ENCODE measurements at regions not wholly inside any gene's neighbourhood (a gene's known extent, or its start where the extent isn't known, plus 50 kb on each side); places are given as distances from the start of the nearest gene placed in this dataset.

DNA sequence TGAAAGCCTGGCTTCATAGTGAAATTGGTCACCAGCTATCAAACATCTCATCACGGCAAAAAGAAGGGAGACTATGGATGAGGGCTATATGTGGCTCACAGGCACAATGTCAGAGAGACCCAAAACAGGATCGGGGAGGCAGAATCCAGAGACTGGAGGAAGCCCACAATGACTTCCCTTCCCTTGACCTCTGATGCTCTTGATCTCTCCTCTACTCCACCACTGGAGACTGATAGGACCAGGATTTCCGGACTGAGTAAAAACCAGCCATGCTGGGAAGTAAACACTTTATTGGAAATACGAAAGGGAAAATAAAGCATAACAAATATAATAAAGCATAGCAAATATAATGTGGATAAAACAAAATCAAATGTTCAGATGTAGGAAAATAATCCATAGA lies 597.3 kb downstream of the UTRN start:
- TF ChIP-seq, protein P1, sequence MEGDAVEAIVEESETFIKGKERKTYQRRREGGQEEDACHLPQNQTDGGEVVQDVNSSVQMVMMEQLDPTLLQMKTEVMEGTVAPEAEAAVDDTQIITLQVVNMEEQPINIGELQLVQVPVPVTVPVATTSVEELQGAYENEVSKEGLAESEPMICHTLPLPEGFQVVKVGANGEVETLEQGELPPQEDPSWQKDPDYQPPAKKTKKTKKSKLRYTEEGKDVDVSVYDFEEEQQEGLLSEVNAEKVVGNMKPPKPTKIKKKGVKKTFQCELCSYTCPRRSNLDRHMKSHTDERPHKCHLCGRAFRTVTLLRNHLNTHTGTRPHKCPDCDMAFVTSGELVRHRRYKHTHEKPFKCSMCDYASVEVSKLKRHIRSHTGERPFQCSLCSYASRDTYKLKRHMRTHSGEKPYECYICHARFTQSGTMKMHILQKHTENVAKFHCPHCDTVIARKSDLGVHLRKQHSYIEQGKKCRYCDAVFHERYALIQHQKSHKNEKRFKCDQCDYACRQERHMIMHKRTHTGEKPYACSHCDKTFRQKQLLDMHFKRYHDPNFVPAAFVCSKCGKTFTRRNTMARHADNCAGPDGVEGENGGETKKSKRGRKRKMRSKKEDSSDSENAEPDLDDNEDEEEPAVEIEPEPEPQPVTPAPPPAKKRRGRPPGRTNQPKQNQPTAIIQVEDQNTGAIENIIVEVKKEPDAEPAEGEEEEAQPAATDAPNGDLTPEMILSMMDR (IDR thresholded peaks at IDR 0.05; ENCODE audit: unreplicated experiment) = no peak
- H3K4me1 Mint-ChIP-seq = peaks cover 19% of the 10 kb centered on the region
- no peaks in the 10 kb centered on the region for H3K27me3 Mint-ChIP-seq (ENCODE audit: low read depth)

DNA sequence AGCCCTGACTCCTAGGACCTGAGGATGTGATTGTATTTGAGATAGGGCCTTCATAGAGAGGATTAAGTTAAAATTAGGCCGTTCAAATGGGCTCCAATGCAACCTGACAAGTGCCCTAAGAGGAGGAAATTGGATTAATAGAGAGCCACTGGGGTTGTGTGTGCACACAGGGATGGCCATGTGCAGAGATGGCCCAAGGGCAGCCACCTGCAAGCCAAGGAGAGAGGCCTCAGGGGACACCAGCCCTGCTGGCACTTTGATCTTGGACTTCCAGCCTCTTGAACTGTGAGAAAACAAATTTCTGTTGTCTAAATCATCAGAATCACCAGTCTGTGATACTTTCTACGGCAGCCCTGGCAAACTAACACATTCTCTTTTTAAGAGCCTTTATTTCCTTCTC lies 598.8 kb downstream of the UTRN start:
- no peaks in the 10 kb centered on the region for H3K27me3 Mint-ChIP-seq (ENCODE audit: low read depth)
- H3K27ac Mint-ChIP-seq = no peak overlapping the region
- TF ChIP-seq, protein P1 (IDR thresholded peaks at IDR 0.05; ENCODE audit: unreplicated experiment) = no peak

More for the DNA sequence above, 597.3 kb downstream of the UTRN start:
- H3K9me3 Mint-ChIP-seq = no peaks in the 10 kb centered on the region
- no peaks in the 10 kb centered on the region for H3K36me3 Mint-ChIP-seq
- H3K27ac Mint-ChIP-seq = no peak overlapping the region
- H3K4me3 Mint-ChIP-seq = no peak overlapping the region
- DNase-seq (ENCODE audit: low spot score in 2 of 2, unreplicated experiment in 2 of 2) = no peak

DNA sequence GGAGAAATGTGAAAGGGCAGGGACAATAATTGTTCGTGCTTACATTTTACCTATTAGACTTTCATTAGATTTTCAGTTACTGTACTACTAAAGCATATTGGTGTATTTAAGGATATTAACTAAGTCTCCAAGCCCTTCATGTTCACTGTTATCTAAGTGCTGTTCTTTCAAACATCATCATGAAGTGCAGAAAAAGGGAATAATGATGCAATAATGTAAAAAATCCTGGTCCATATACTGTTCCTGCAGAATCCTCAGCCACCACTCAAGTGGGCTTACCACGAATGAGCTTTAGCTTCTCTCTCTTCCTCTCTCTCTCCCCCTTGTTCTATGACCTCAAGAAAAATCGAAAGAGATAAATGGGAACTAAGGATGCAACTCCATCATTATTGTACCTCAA lies 600.7 kb downstream of the UTRN start:
- TF ChIP-seq, protein P1 (IDR thresholded peaks at IDR 0.05; ENCODE audit: unreplicated experiment) = no peak
- Mint-ChIP-seq H3K27me3 (ENCODE audit: low read depth) (no peaks in the 10 kb centered on the region), H3K9me3 (no peaks in the 10 kb centered on the region), H3K27ac (no peak overlapping the region), H3K36me3 (no peaks in the 10 kb centered on the region), H3K4me3 (no peak overlapping the region), H3K4me1 (peaks cover 4% of the 10 kb centered on the region)
- DNase-seq (ENCODE audit: low spot score in 2 of 2, unreplicated experiment in 2 of 2) = no peak

More for the DNA sequence above, 598.8 kb downstream of the UTRN start:
- no peak for DNase-seq (ENCODE audit: low spot score in 2 of 2, unreplicated experiment in 2 of 2)
- Mint-ChIP-seq H3K4me3 (no peak overlapping the region), H3K36me3 (no peaks in the 10 kb centered on the region), H3K4me1 (peaks cover 11% of the 10 kb centered on the region), H3K9me3 (no peaks in the 10 kb centered on the region)

DNA sequence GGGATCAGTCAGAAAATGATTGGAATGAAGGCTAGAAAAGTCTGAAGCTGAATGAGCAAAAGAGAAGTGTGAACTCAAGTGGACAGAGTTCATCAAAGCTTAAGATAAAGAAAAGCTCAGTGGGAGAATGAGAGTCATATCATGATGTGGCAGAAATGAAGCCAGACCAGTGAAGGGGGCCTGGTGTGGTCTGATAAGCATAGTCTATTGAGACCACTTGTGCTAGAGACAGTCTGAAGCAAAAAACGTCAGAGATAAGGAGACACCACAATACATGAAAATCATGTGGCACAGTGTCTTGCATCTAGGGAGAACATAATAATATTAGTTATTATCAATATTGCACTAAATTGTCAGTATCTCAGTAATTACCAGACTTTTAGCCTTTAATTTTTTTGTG lies 601.5 kb downstream of the UTRN start:
- no peak for DNase-seq (ENCODE audit: low spot score in 2 of 2, unreplicated experiment in 2 of 2)
- Mint-ChIP-seq H3K4me3 (no peak overlapping the region), H3K36me3 (no peaks in the 10 kb centered on the region), H3K27ac (no peak overlapping the region), H3K27me3 (ENCODE audit: low read depth) (no peaks in the 10 kb centered on the region), H3K4me1 (peaks cover 4% of the 10 kb centered on the region), H3K9me3 (no peaks in the 10 kb centered on the region)
- TF ChIP-seq, protein P1 (IDR thresholded peaks at IDR 0.05; ENCODE audit: unreplicated experiment) = no peak

DNA sequence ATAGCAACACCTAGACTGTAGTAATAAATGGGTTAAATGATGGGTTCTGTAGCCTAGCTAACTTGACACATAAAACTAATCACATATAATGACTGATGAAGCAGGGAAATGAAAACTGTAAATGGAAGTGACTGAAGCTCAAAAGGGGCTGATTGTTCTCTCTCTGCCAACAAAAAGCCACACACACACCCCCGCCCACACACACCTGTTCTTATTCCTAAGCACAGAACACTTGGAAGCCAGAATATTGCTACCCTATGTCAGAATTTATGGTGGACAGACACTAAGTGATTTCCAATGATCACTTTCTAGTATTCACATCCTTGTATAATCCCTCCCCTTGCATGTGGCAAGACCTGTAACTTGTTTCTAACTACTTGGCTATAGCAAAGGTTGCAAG lies 603.5 kb downstream of the UTRN start:
- Mint-ChIP-seq H3K4me1 (peaks cover 5% of the 10 kb centered on the region), H3K27ac (no peak overlapping the region), H3K27me3 (ENCODE audit: low read depth) (no peaks in the 10 kb centered on the region), H3K36me3 (no peaks in the 10 kb centered on the region), H3K9me3 (no peaks in the 10 kb centered on the region), H3K4me3 (no peak overlapping the region)
- TF ChIP-seq, protein P1 (IDR thresholded peaks at IDR 0.05; ENCODE audit: unreplicated experiment) = no peak
- DNase-seq (ENCODE audit: low spot score in 2 of 2, unreplicated experiment in 2 of 2) = no peak

DNA sequence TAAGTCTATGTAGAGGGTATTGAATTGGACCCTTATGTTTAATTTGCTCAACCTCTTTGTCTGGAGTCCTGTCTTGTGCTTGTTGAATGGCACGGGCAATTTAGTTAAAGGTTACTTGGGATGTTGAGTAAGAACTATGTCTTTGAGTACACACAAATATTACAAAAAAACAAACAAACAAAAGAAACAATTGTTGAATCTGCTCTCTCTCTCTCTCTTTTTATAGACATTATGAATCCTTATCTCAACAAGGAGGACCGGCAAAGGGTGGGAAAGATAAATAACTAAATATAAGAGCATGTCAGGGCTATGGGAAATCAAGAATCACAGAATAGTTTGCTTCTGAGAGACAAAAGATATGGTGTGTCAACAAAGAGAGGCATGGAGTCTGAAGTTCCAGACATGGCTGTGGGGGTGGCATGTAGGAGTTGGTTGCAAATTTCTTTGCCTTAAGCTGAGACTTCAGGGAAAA lies 608.6 kb downstream of the UTRN start:
- TF ChIP-seq, protein P1 (IDR thresholded peaks at IDR 0.05; ENCODE audit: unreplicated experiment) = no peak
- DNase-seq (ENCODE audit: low spot score in 2 of 2, unreplicated experiment in 2 of 2) = no peak
- Mint-ChIP-seq H3K36me3 (no peaks in the 10 kb centered on the region), H3K27me3 (ENCODE audit: low read depth) (no peaks in the 10 kb centered on the region), H3K9me3 (no peaks in the 10 kb centered on the region), H3K4me3 (no peak overlapping the region), H3K4me1 (peaks cover 16% of the 10 kb centered on the region), H3K27ac (peak overlapping the region; percentile 10)
